HCT116 (cell line): ENCODE measurements at regions not wholly inside any gene's neighbourhood (a gene's known extent, or its start where the extent isn't known, plus 50 kb on each side); places are given as distances from the start of the nearest gene placed in this dataset.

Experiments
- ATAC-seq: fragments of 200-7000 bp; cut with Tn5 transposase; 2 replicates; pipeline ENCODE4 v1.9.1; 2020; ENCODE audit warnings: mild to moderate bottlenecking, moderate library complexity
- BruUV-seq: library from RNA; stranded (reverse); fragments of 400-500 nt; replicated peaks from 2 replicates; lab custom pipeline; 2021; lab: Mats Ljungman, UMichigan
- CTCF ChIA-PET: fragments of 300-600 bp; sonication (Branson Sonifier 250); formaldehyde crosslinking; loops from one replicate; lab custom pipeline; 2021; ENCODE audit warnings: antibody characterized with exemption; lab: Charles Lee
- POLR2A ChIA-PET: fragments of 300-600, 350-600 bp; sonication (Branson Sonifier 250); formaldehyde crosslinking; loops from one replicate; lab custom pipeline; 2021; ENCODE audit warnings: antibody characterized with exemption; lab: Charles Lee
- RAD21 ChIA-PET, 2 experiments: fragments of 300-600 bp; sonication (Branson Sonifier 250); formaldehyde crosslinking; loops; one replicate each; lab custom pipeline; 2023; ENCODE audit warnings: low total read pairs in 2 of 2; ENCODE audit not compliant: uncharacterized antibody in 2 of 2, unreplicated experiment in 2 of 2, low non-redundant PET in 1 of 2; lab: Charles Lee
- DNase-seq: peaks from one replicate; pipeline ENCODE4 v3.0.0-alpha.2; 2010; ENCODE audit warnings: low read depth, low spot score
- H2AFZ ChIP-seq: fragments of 200-600 bp; shearing (Covaris generic), sonication (generic); 2 replicates; pipeline ENCODE4 v1.6.1; 2017; ENCODE audit warnings: low read depth, mixed run types, mixed read lengths, antibody characterized with exemption, low read length; ENCODE audit not compliant: poor library complexity, severe bottlenecking
- H3K27ac ChIP-seq: 2 replicates; pipeline ENCODE4 v1.5.1; 2012; ENCODE audit warnings: low read depth, low read length
- H3K27me3 ChIP-seq: fragments of 200-600 bp; sonication (generic); 2 replicates; pipeline ENCODE4 v1.6.1; 2016; ENCODE audit warnings: mixed run types, low read length, mixed read lengths; ENCODE audit not compliant: insufficient read depth
- H3K36me3 ChIP-seq, 2 experiments: fragments of 200-500 bp in 1 of 2; fragments of 200-600 bp in 1 of 2; sonication (Bioruptor generic) in 1 of 2; sonication (generic) in 1 of 2; 2 replicates each; pipeline versions ENCODE4 v1.5.1 to v1.6.1; 2014 to 2016; ENCODE audit warnings: low read length in 2 of 2, inconsistent platforms in 1 of 2, mixed read lengths in 1 of 2, mixed run types in 1 of 2; ENCODE audit not compliant: insufficient read depth in 2 of 2, control insufficient read depth in 1 of 2
- H3K4me1 ChIP-seq, 2 experiments: fragments of 200-600 bp in 1 of 2; sonication (generic) in 1 of 2; 2 replicates each; pipeline versions ENCODE4 v1.5.1 to v1.6.1; 2012 to 2017; ENCODE audit warnings: low read length in 2 of 2, inconsistent platforms in 1 of 2, mild to moderate bottlenecking in 1 of 2, mixed read lengths in 1 of 2, mixed run types in 1 of 2, moderate library complexity in 1 of 2; ENCODE audit not compliant: insufficient read depth in 2 of 2, control insufficient read depth in 1 of 2
- H3K4me2 ChIP-seq: fragments of 200-600 bp; sonication (generic); 2 replicates; pipeline ENCODE4 v1.6.1; 2017; ENCODE audit warnings: mixed run types, low read length, mixed read lengths
- H3K4me3 ChIP-seq, 2 experiments: fragments of 200-600 bp in 1 of 2; sonication (generic) in 1 of 2; replicated peaks in 1 of 2; 2 replicates each; pipeline ENCODE4 v1.5.1; 2011 to 2016; ENCODE audit warnings: low read length in 2 of 2, control low read depth in 1 of 2, low read depth in 1 of 2, mild to moderate bottlenecking in 1 of 2, mixed read lengths in 1 of 2, mixed run types in 1 of 2
- H3K79me2 ChIP-seq: fragments of 200-600 bp; sonication (generic); 2 replicates; pipeline ENCODE4 v1.6.1; 2017; ENCODE audit warnings: mild to moderate bottlenecking, mixed run types, low read length, moderate library complexity, mixed read lengths; ENCODE audit not compliant: insufficient read depth
- H3K9ac ChIP-seq: fragments of 200-600 bp; sonication (generic); 2 replicates; pipeline ENCODE4 v1.6.1; 2016; ENCODE audit warnings: low read length, mixed read lengths
- H3K9me2 ChIP-seq: fragments of 200-600 bp; sonication (generic), shearing (Covaris generic); 2 replicates; pipeline ENCODE4 v1.6.1; 2017; ENCODE audit warnings: mixed run types, mild to moderate bottlenecking, moderate library complexity; ENCODE audit not compliant: insufficient read depth
- H3K9me3 ChIP-seq, 2 experiments: fragments of 200-500 bp in 1 of 2; fragments of 200-600 bp in 1 of 2; sonication (Bioruptor generic) in 1 of 2; sonication (generic) in 1 of 2; 2 replicates each; pipeline ENCODE4 v1.6.1; 2014 to 2017; ENCODE audit warnings: low read length in 2 of 2, mixed read lengths in 2 of 2, inconsistent platforms in 1 of 2, low read depth in 1 of 2, mild to moderate bottlenecking in 1 of 2, mixed run types in 1 of 2, moderate library complexity in 1 of 2; ENCODE audit not compliant: control insufficient read depth in 1 of 2, insufficient read depth in 1 of 2
- H4K20me1 ChIP-seq: fragments of 200-600 bp; sonication (generic), shearing (Covaris generic); 2 replicates; pipeline ENCODE4 v1.6.1; 2017; ENCODE audit warnings: mixed run types, mild to moderate bottlenecking, moderate library complexity; ENCODE audit not compliant: insufficient read depth
- CEBPB ChIP-seq: IDR thresholded peaks from 2 replicates; pipeline ENCODE4 v1.6.1; 2012; ENCODE audit warnings: low read depth
- CTCF ChIP-seq, 3 experiments: fragments of 200-600 bp in 1 of 3; sonication (generic) in 1 of 3; IDR thresholded peaks in 2 of 3; conservative IDR thresholded peaks in 1 of 3; 2 replicates each; pipeline ENCODE4 v1.5.1; 2012 to 2017; ENCODE audit warnings: low read depth in 2 of 3, low read length in 2 of 3, antibody characterized with exemption in 1 of 3, borderline replicate concordance in 1 of 3, control low read depth in 1 of 3, mild to moderate bottlenecking in 1 of 3, mixed read lengths in 1 of 3, mixed run types in 1 of 3, moderate library complexity in 1 of 3; ENCODE audit not compliant: insufficient read depth in 1 of 3
- EGR1 ChIP-seq: IDR thresholded peaks from 2 replicates; pipeline ENCODE4 v1.6.1; 2012; ENCODE audit warnings: low read depth
- ELF1 ChIP-seq: IDR thresholded peaks from 2 replicates; pipeline ENCODE4 v1.6.1; 2012; ENCODE audit warnings: low read depth, borderline replicate concordance
- EZH2 ChIP-seq: fragments of 200-600 bp; sonication (generic); IDR thresholded peaks from 2 replicates; pipeline ENCODE4 v1.6.1; 2017; ENCODE audit warnings: antibody characterized with exemption, mixed run types
- FOSL1 ChIP-seq: IDR thresholded peaks from 2 replicates; pipeline ENCODE4 v1.6.1; 2012; ENCODE audit warnings: low read depth
- JUND ChIP-seq: IDR thresholded peaks from 2 replicates; pipeline ENCODE4 v1.6.1; 2012
- MAX ChIP-seq: IDR thresholded peaks from 2 replicates; pipeline ENCODE4 v1.6.1; 2012
- POLR2AphosphoS5 ChIP-seq: IDR thresholded peaks from 2 replicates; pipeline ENCODE4 v1.6.1; 2011; ENCODE audit warnings: mild to moderate bottlenecking, low read depth, low read length, moderate library complexity
- RAD21 ChIP-seq: IDR thresholded peaks from 2 replicates; pipeline ENCODE4 v1.6.1; 2012; ENCODE audit warnings: low read depth, mild to moderate bottlenecking
- SIN3A ChIP-seq: IDR thresholded peaks from 2 replicates; pipeline ENCODE4 v1.6.1; 2012; ENCODE audit warnings: low read depth
- SRF ChIP-seq: IDR thresholded peaks from 2 replicates; pipeline ENCODE4 v1.6.1; 2012; ENCODE audit warnings: low read depth
- TCF7L2 ChIP-seq: IDR thresholded peaks from 2 replicates; pipeline ENCODE4 v1.7.0; 2011; ENCODE audit warnings: borderline replicate concordance, inconsistent platforms; ENCODE audit not compliant: insufficient read depth, insufficient read length; ENCODE audit errors: extremely low read depth
- YY1 ChIP-seq: IDR thresholded peaks from 2 replicates; pipeline ENCODE4 v1.6.1; 2011; ENCODE audit warnings: low read length, low read depth, moderate library complexity, mild to moderate bottlenecking; ENCODE audit not compliant: insufficient replicate concordance; ENCODE audit errors: extremely low read depth
- ZBTB33 ChIP-seq: IDR thresholded peaks from 2 replicates; pipeline ENCODE4 v1.6.1; 2011; ENCODE audit warnings: mild to moderate bottlenecking, low read length, moderate library complexity; ENCODE audit not compliant: insufficient replicate concordance; ENCODE audit errors: extremely low read depth
- ZFX ChIP-seq: fragments of 450-650 bp; IDR thresholded peaks from 2 replicates; pipeline ENCODE4 v1.6.1; 2017
- intact Hi-C: fragments of 100-400 bp; cut with micrococcal nuclease; formaldehyde crosslinking; loops from 2 replicates; pipeline ENCODE4 v1.10.0; 2022

DNA sequence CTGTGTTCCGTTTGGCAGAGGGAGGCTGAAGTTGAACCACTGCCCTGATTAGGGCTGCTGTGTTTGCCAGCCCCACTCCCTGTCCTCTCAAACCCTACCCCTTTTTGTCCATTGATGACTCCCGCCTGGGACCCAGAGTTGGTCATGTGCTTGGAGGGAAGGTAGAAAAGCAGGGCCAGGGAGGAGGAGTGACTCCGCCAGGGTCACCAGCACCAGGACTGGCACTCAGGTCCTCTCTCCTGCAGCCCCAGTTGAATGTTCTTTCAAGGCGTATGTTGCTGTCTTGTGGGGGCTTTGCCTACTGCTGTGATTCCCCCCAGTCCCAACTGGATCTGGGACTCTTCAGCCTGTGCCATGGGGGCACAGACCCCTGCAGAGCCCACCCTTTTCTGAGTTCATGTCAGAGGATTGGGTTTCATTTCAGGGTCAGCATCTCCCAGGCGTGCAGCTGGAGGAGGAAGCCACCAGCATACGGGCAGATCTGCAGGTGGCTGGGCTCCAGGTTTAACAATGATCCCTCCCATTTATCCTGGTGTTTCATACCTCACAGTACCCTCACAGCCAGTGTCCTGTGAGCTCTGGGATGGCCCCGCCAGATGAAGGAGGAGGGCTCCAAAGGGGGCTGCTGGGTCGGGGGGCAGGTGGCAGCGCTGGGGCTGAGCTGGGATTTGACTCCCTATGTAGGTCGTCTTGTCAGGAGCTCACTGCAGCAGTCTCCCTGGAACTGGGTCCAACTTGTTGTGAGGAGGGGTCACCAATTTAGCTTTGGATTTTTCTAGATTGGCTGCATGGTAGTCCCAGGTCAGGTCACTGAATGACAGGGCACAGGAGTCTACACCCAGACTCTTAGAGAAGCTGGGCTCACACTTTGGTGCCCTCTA lies 55.7 kb downstream of the MSX1 start:
- no TSS peak for BruUV-seq
- no peak for TF ChIP-seq RAD21
- TF ChIP-seq EGR1 = no peak
- TF ChIP-seq MAX = no peak
- TF ChIP-seq SRF = no peak
- no peak for TF ChIP-seq EZH2
- TF ChIP-seq CEBPB = no peak

GRCh38 chr4:4918067-4918466 lies 58.6 kb downstream of the MSX1 start:
- no peaks in the 10 kb centered on the region for H3K79me2 ChIP-seq
- intact Hi-C loops = no loop called here
- TF ChIP-seq CTCF (IDR thresholded peaks at IDR 0.05 in 2 of 3, conservative IDR thresholded peaks at IDR 0.05 in 1 of 3; ENCODE audit: borderline replicate concordance in 1 of 3, insufficient read depth in 1 of 3, low read depth in 2 of 3, low read length in 2 of 3) (no peak), ELF1 (no peak), RAD21 (no peak), ZBTB33 (no peak), POLR2AphosphoS5 (no peak), ZFX (no peak), MAX (no peak), EZH2 (no peak), TCF7L2 (no peak), FOSL1 (no peak), YY1 (no peak), SIN3A (no peak), JUND (no peak)
- H2AFZ ChIP-seq = no peak overlapping the region
- ATAC-seq = no peak
- ChIA-PET CTCF (no interaction called here), RAD21 (no interaction called here), POLR2A (no interaction called here)
- no peak overlapping the region for H3K4me3 ChIP-seq
- H3K27ac ChIP-seq = no peak overlapping the region
- no peaks in the 10 kb centered on the region for H4K20me1 ChIP-seq
- DNase-seq = no peak
- H3K9ac ChIP-seq = no peak overlapping the region
- no peaks in the 10 kb centered on the region for H3K9me3 ChIP-seq
- no TSS peak for BruUV-seq
- H3K4me1 ChIP-seq = no peaks in the 10 kb centered on the region
- H3K9me2 ChIP-seq = no peaks in the 10 kb centered on the region
- peaks cover 7% of the 10 kb centered on the region; the same call in 1 of the 2 replicates for H3K27me3 ChIP-seq
- no peak overlapping the region for H3K4me2 ChIP-seq
- no peaks in the 10 kb centered on the region for H3K36me3 ChIP-seq

More for the DNA sequence above, 55.7 kb downstream of the MSX1 start:
- RAD21 ChIA-PET = no interaction called here
- Histone ChIP-seq H3K27ac (no peak overlapping the region), H3K4me3 (no peak overlapping the region), H3K36me3 (no peaks in the 10 kb centered on the region), H3K9ac (no peak overlapping the region), H3K4me1 (no peaks in the 10 kb centered on the region), H3K9me3 (no peaks in the 10 kb centered on the region), H3K4me2 (no peak overlapping the region), H4K20me1 (no peaks in the 10 kb centered on the region), H3K9me2 (no peaks in the 10 kb centered on the region), H3K79me2 (no peaks in the 10 kb centered on the region), H2AFZ (no peak overlapping the region), H3K27me3 (0 out of 2 replicates have a peak, but pooled peaks cover 4% of the 10 kb centered on the region)
- ATAC-seq (no peak), DNase-seq (no peak)
- POLR2A ChIA-PET = no interaction called here
- CTCF ChIA-PET = no interaction called here
- intact Hi-C loops = no loop called here
